ENCODE measurements at regions not wholly inside any gene's neighbourhood (a gene's known extent, or its start where the extent isn't known, plus 50 kb on each side); places are given as distances from the start of the nearest gene placed in this dataset.

GRCh38 chr12:60120199-60120598 lies 524.4 kb downstream of the SLC16A7 start:
- H3K4me1 ChIP-seq, result no peaks in the 10 kb centered on the region
- no peaks in the 10 kb centered on the region for H3K36me3 ChIP-seq
- intact Hi-C loops (cut with DNase I), result no loop called here
- H3K27me3 ChIP-seq, result no peaks in the 10 kb centered on the region
- WGBS (ENCODE audit: insufficient coverage, low coverage, low lambda C conversion rate, missing lambda C conversion rate), result 39% methylated on average over 5 of the region's 5 CpGs
- no peak for ATAC-seq
- no peak overlapping the region for H3K27ac ChIP-seq
- no peak overlapping the region for H3K4me3 ChIP-seq
- TF ChIP-seq CTCF (IDR thresholded peaks at IDR 0.05), result no peak
- no peak for TF ChIP-seq POLR2A (IDR thresholded peaks at IDR 0.05)
- H3K9me3 ChIP-seq, result no peaks in the 10 kb centered on the region
- DNase-seq, result no peak

GRCh38 chr12:60123557-60123956 lies 527.7 kb downstream of the SLC16A7 start:
- no peak for DNase-seq
- Histone ChIP-seq H3K9me3 (no peaks in the 10 kb centered on the region), H3K27ac (no peak overlapping the region), H3K4me3 (no peak overlapping the region), H3K4me1 (no peaks in the 10 kb centered on the region), H3K27me3 (no peaks in the 10 kb centered on the region), H3K36me3 (no peaks in the 10 kb centered on the region)
- intact Hi-C loops (cut with DNase I), result no loop called here
- no peak for ATAC-seq
- WGBS (ENCODE audit: insufficient coverage, low coverage, low lambda C conversion rate, missing lambda C conversion rate), result 35% methylated on average over 1 of the region's 1 CpG
- no peak for TF ChIP-seq CTCF (IDR thresholded peaks at IDR 0.05)
- TF ChIP-seq POLR2A (IDR thresholded peaks at IDR 0.05), result no peak

GRCh38 chr12:60137513-60137912 lies 541.7 kb downstream of the SLC16A7 start:
- Histone ChIP-seq H3K36me3 (no peaks in the 10 kb centered on the region), H3K4me3 (no peak overlapping the region), H3K9me3 (no peaks in the 10 kb centered on the region), H3K4me1 (no peaks in the 10 kb centered on the region), H3K27ac (no peak overlapping the region), H3K27me3 (no peaks in the 10 kb centered on the region)
- 0% methylated on average over 1 of the region's 1 CpG for WGBS (ENCODE audit: insufficient coverage, low coverage, low lambda C conversion rate, missing lambda C conversion rate)
- ATAC-seq, result no peak
- TF ChIP-seq POLR2A (IDR thresholded peaks at IDR 0.05) (no peak), CTCF (IDR thresholded peaks at IDR 0.05) (no peak)
- intact Hi-C loops (cut with DNase I), result no loop called here
- DNase-seq, result no peak

- no peaks in the 10 kb centered on the region for H3K4me1 ChIP-seq
- no peak overlapping the region for H3K27ac ChIP-seq
- no peak overlapping the region for H3K4me3 ChIP-seq
- 44% methylated on average over 1 of the region's 1 CpG for WGBS (ENCODE audit: insufficient coverage, low coverage, low lambda C conversion rate, missing lambda C conversion rate)
- intact Hi-C loops (cut with DNase I), result no loop called here
- DNase-seq (no peak), ATAC-seq (no peak)
- no peaks in the 10 kb centered on the region for H3K36me3 ChIP-seq
- TF ChIP-seq POLR2A (IDR thresholded peaks at IDR 0.05), result no peak
- H3K9me3 ChIP-seq, result no peaks in the 10 kb centered on the region
- H3K27me3 ChIP-seq, result no peaks in the 10 kb centered on the region
Measured at GRCh38 chr12:60138526-60138925, 542.7 kb downstream of the SLC16A7 start.

GRCh38 chr12:60144395-60144794 lies 548.6 kb downstream of the SLC16A7 start:
- intact Hi-C loops (cut with DNase I), result no loop called here
- ATAC-seq (no peak), DNase-seq (no peak)
- WGBS (ENCODE audit: insufficient coverage, low coverage, low lambda C conversion rate, missing lambda C conversion rate), result 47% methylated on average over 1 of the region's 1 CpG
- H3K27me3 ChIP-seq, result no peaks in the 10 kb centered on the region
- no peak overlapping the region for H3K4me3 ChIP-seq
- H3K27ac ChIP-seq, result no peak overlapping the region
- H3K9me3 ChIP-seq, result no peaks in the 10 kb centered on the region
- no peaks in the 10 kb centered on the region for H3K36me3 ChIP-seq
- no peaks in the 10 kb centered on the region for H3K4me1 ChIP-seq
- no peak for TF ChIP-seq CTCF (IDR thresholded peaks at IDR 0.05)
- TF ChIP-seq POLR2A (IDR thresholded peaks at IDR 0.05), result no peak

All from right lobe of liver (tissue), 6 donors.